GM12878 (cell line): ENCODE measurements at regions not wholly inside any gene's neighbourhood (a gene's known extent, or its start where the extent isn't known, plus 50 kb on each side); places are given as distances from the start of the nearest gene placed in this dataset.

Source experiments
- CTCF ChIP-seq, 3 experiments: IDR thresholded peaks in 2 of 3; conservative IDR thresholded peaks in 1 of 3; 2 replicates each; pipeline ENCODE4 v1.5.1; 2011; ENCODE audit warnings: low read depth in 3 of 3, low read length in 3 of 3, mild to moderate bottlenecking in 3 of 3, control low read depth in 2 of 3, moderate library complexity in 2 of 3, inconsistent platforms in 1 of 3, mixed read lengths in 1 of 3; ENCODE audit not compliant: control insufficient read depth in 2 of 3, insufficient read depth in 1 of 3; ENCODE audit errors: extremely low read depth in 1 of 3
- E2F4 ChIP-seq: IDR thresholded peaks from 2 replicates; pipeline ENCODE4 v1.6.1; 2012; ENCODE audit warnings: low read depth, low read length, improper control_type of control experiment
- EP300 ChIP-seq, 2 experiments: fragments of 150-350 bp in 1 of 2; IDR thresholded peaks; 2 replicates each; pipeline ENCODE4 v1.6.1; 2011 to 2012; ENCODE audit warnings: low read depth in 2 of 2, low read length in 2 of 2, borderline replicate concordance in 1 of 2, improper control_type of control experiment in 1 of 2, inconsistent platforms in 1 of 2; ENCODE audit not compliant: control insufficient read depth in 1 of 2
- IKZF2 ChIP-seq, 2 experiments: fragments of 450-650 bp; IDR thresholded peaks; 2 replicates each; pipeline ENCODE4 v1.6.1; 2017; ENCODE audit warnings: mild to moderate bottlenecking in 2 of 2, moderate library complexity in 2 of 2
- PRDM15 ChIP-seq: fragments of 450-650 bp; formaldehyde crosslinking; IDR thresholded peaks from 2 replicates; pipeline ENCODE4 v1.4.0; 2020; ENCODE audit warnings: mild to moderate bottlenecking, moderate library complexity

GRCh38 chr14:29376237-29376636 is 551.4 kb downstream of the PRKD1 start:
- TF ChIP-seq IKZF2 (IDR thresholded peaks at IDR 0.05) (no peak), PRDM15 (CRISPR knock-in tag) (no peak), CTCF (IDR thresholded peaks at IDR 0.05 in 2 of 3, conservative IDR thresholded peaks at IDR 0.05 in 1 of 3; ENCODE audit: control insufficient read depth in 2 of 3, extremely low read depth in 1 of 3, insufficient read depth in 1 of 3, low read depth in 3 of 3, low read length in 3 of 3) (no peak), E2F4 (no peak), EP300 (IDR thresholded peaks at IDR 0.05; ENCODE audit: borderline replicate concordance in 1 of 2, control insufficient read depth in 1 of 2, low read depth in 2 of 2, low read length in 2 of 2) (no peak)
